ENCODE measurements at regions not wholly inside any gene's neighbourhood (a gene's known extent, or its start where the extent isn't known, plus 50 kb on each side); places are given as distances from the start of the nearest gene placed in this dataset.
"Not testable (repeated sequence)": the region's sequence is repeated elsewhere in the genome, so short reads cannot be mapped to it uniquely, and the experiment has no call there.

GRCh38 chr2:242045596-242046144 lies 176.1 kb downstream of the RTP5 start:
- not testable (repeated sequence) for TF ChIP-seq CTCF, POLR2A, POLR2AphosphoS5 (IDR thresholded peaks at IDR 0.05)
